H9 (cell line): ENCODE measurements at regions not wholly inside any gene's neighbourhood (a gene's known extent, or its start where the extent isn't known, plus 50 kb on each side); places are given as distances from the start of the nearest gene placed in this dataset.
A peak's percentile ranks its signal among the peaks of the same experiment; 100 is the strongest.

Experiments
- DNase-seq: peaks from one replicate; pipeline ENCODE4 v3.0.0-alpha.2; 2017
- H2AFZ ChIP-seq: one replicate; pipeline ENCODE4 v1.6.1; 2013; ENCODE audit warnings: mild to moderate bottlenecking, low read length, control low read depth, moderate library complexity
- H2AK5ac ChIP-seq: 2 replicates; pipeline ENCODE4 v1.6.1; 2013; ENCODE audit warnings: low read length, control low read depth, mixed read lengths; ENCODE audit not compliant: insufficient read length
- H2BK120ac ChIP-seq: one replicate; pipeline ENCODE4 v1.6.1; 2013; ENCODE audit warnings: low read depth, mild to moderate bottlenecking, low read length, control low read depth, inconsistent platforms; ENCODE audit not compliant: poor library complexity, severe bottlenecking
- H2BK12ac ChIP-seq: 2 replicates; pipeline ENCODE4 v1.6.1; 2013; ENCODE audit warnings: low read length, control low read depth, mixed read lengths, low read depth; ENCODE audit not compliant: insufficient read length
- H2BK15ac ChIP-seq: 2 replicates; pipeline ENCODE4 v1.6.1; 2013; ENCODE audit warnings: low read depth, low read length, control low read depth
- H2BK20ac ChIP-seq: one replicate; pipeline ENCODE4 v1.6.1; 2013; ENCODE audit warnings: low read depth, mild to moderate bottlenecking, low read length, control low read depth, inconsistent platforms; ENCODE audit not compliant: poor library complexity, severe bottlenecking
- H2BK5ac ChIP-seq: 2 replicates; pipeline ENCODE4 v1.6.1; 2013; ENCODE audit warnings: low read length, control low read depth, mixed read lengths; ENCODE audit not compliant: insufficient read length
- H3K14ac ChIP-seq: 2 replicates; pipeline ENCODE4 v1.6.1; 2013; ENCODE audit warnings: low read length, control low read depth; ENCODE audit not compliant: insufficient read depth
- H3K18ac ChIP-seq: 2 replicates; pipeline ENCODE4 v1.6.1; 2013; ENCODE audit warnings: low read depth, mild to moderate bottlenecking, mixed read lengths, low read length, control low read depth; ENCODE audit not compliant: insufficient read length
- H3K23ac ChIP-seq: 2 replicates; pipeline ENCODE4 v1.6.1; 2013; ENCODE audit warnings: low read length, control low read depth, mixed read lengths, low read depth; ENCODE audit not compliant: insufficient read length
- H3K23me2 ChIP-seq: 2 replicates; pipeline ENCODE4 v1.6.1; 2013; ENCODE audit warnings: low read depth, mild to moderate bottlenecking, mixed read lengths, low read length, control low read depth; ENCODE audit not compliant: insufficient read length, poor library complexity, severe bottlenecking
- H3K27ac ChIP-seq: 2 replicates; pipeline ENCODE4 v1.5.1; 2013; ENCODE audit warnings: low read length, control low read depth, mixed read lengths, low read depth; ENCODE audit not compliant: insufficient read length
- H3K27me3 ChIP-seq: 2 replicates; pipeline ENCODE4 v1.6.1; 2013; ENCODE audit warnings: low read length, control low read depth, inconsistent platforms; ENCODE audit not compliant: insufficient read depth
- H3K4ac ChIP-seq: 2 replicates; pipeline ENCODE4 v1.6.1; 2013; ENCODE audit warnings: low read depth, mild to moderate bottlenecking, control low read depth, inconsistent platforms, low read length, moderate library complexity
- H3K4me1 ChIP-seq: 2 replicates; pipeline ENCODE4 v1.6.1; 2013; ENCODE audit warnings: low read length, control low read depth, inconsistent platforms; ENCODE audit not compliant: insufficient read depth
- H3K4me2 ChIP-seq: 2 replicates; pipeline ENCODE4 v1.6.1; 2013; ENCODE audit warnings: low read length, control low read depth, mixed read lengths; ENCODE audit not compliant: insufficient read length, insufficient read depth
- H3K56ac ChIP-seq: 2 replicates; pipeline ENCODE4 v1.6.1; 2013; ENCODE audit warnings: low read depth, mild to moderate bottlenecking, mixed read lengths, low read length, control low read depth; ENCODE audit not compliant: insufficient read length
- H3K79me1 ChIP-seq: 2 replicates; pipeline ENCODE4 v1.6.1; 2013; ENCODE audit warnings: low read depth, mild to moderate bottlenecking, moderate library complexity, low read length, control low read depth, inconsistent platforms; ENCODE audit not compliant: insufficient read depth, poor library complexity, severe bottlenecking
- H3K79me2 ChIP-seq: 2 replicates; pipeline ENCODE4 v1.6.1; 2013; ENCODE audit warnings: low read length, control low read depth, inconsistent platforms; ENCODE audit not compliant: insufficient read depth
- H3K9ac ChIP-seq: 2 replicates; pipeline ENCODE4 v1.6.1; 2013; ENCODE audit warnings: low read length, control low read depth, mixed read lengths; ENCODE audit not compliant: insufficient read length; ENCODE audit errors: extremely low read depth
- H3K9me3 ChIP-seq: one replicate; pipeline ENCODE4 v1.6.1; 2013; ENCODE audit warnings: low read depth, low read length, inconsistent platforms; ENCODE audit not compliant: control insufficient read depth
- H3T11ph ChIP-seq: one replicate; pipeline ENCODE4 v1.6.1; 2013; ENCODE audit warnings: mild to moderate bottlenecking, low read length, control low read depth, inconsistent platforms
- H4K20me1 ChIP-seq: one replicate; pipeline ENCODE4 v1.6.1; 2013; ENCODE audit not compliant: control insufficient read depth, insufficient read length, insufficient read depth
- H4K5ac ChIP-seq: 2 replicates; pipeline ENCODE4 v1.6.1; 2013; ENCODE audit warnings: low read depth, mild to moderate bottlenecking, mixed read lengths, low read length, control low read depth; ENCODE audit not compliant: insufficient read length
- H4K8ac ChIP-seq: replicated peaks from 2 replicates; pipeline ENCODE4 v1.6.1; 2013; ENCODE audit warnings: low read length, control low read depth, mixed read lengths, low read depth; ENCODE audit not compliant: insufficient read length
- H4K91ac ChIP-seq: 2 replicates; pipeline ENCODE4 v1.6.1; 2013; ENCODE audit warnings: low read depth, mild to moderate bottlenecking, moderate library complexity, mixed read lengths, low read length, control low read depth; ENCODE audit not compliant: insufficient read length
- H3K27ac Mint-ChIP-seq, 3 experiments: 2 replicates in 2 of 3; 3 replicates in 1 of 3; pipeline ENCODE4 v1.8.0; 2020 to 2021; ENCODE audit warnings: mixed read lengths in 3 of 3, mild to moderate bottlenecking in 1 of 3, moderate library complexity in 1 of 3
- H3K27me3 Mint-ChIP-seq: 2 replicates; pipeline ENCODE4 v1.8.0; 2021; ENCODE audit warnings: low read depth, mild to moderate bottlenecking, moderate library complexity, mixed read lengths
- H3K36me3 Mint-ChIP-seq, 3 experiments: 2 replicates in 2 of 3; 3 replicates in 1 of 3; pipeline ENCODE4 v1.8.0; 2020 to 2021; ENCODE audit warnings: low read depth in 3 of 3, mixed read lengths in 3 of 3; ENCODE audit not compliant: insufficient read depth in 1 of 3
- H3K4me1 Mint-ChIP-seq, 2 experiments: 2 replicates each; pipeline ENCODE4 v1.8.0; 2020; ENCODE audit warnings: mixed read lengths in 2 of 2
- H3K4me3 Mint-ChIP-seq, 2 experiments: 2 replicates in 1 of 2; 3 replicates in 1 of 2; pipeline ENCODE4 v1.8.0; 2020 to 2021; ENCODE audit warnings: mild to moderate bottlenecking in 2 of 2, mixed read lengths in 2 of 2, moderate library complexity in 1 of 2
- H3K9me3 Mint-ChIP-seq, 2 experiments: 2 replicates in 1 of 2; 3 replicates in 1 of 2; pipeline ENCODE4 v1.8.0; 2020; ENCODE audit warnings: mild to moderate bottlenecking in 2 of 2, mixed read lengths in 2 of 2, moderate library complexity in 1 of 2
- CTCF ChIP-seq: fragments of 200-600 bp; sonication (generic); conservative IDR thresholded peaks from 3 replicates; pipeline ENCODE4 v1.8.0; 2021; ENCODE audit warnings: antibody characterized with exemption, mild to moderate bottlenecking
- WGBS: extraction: QIAGEN DNeasy Blood & Tissue Kit; methylation state at CpG from one replicate; pipeline ENCODE4 v1.1.7; 2013; ENCODE audit warnings: missing lambda C conversion rate, low lambda C conversion rate, mixed read lengths; ENCODE audit not compliant: insufficient read length; ENCODE audit errors: extremely low coverage; 5-methylcytosine and 5-hydroxymethylcytosine counted together

DNA sequence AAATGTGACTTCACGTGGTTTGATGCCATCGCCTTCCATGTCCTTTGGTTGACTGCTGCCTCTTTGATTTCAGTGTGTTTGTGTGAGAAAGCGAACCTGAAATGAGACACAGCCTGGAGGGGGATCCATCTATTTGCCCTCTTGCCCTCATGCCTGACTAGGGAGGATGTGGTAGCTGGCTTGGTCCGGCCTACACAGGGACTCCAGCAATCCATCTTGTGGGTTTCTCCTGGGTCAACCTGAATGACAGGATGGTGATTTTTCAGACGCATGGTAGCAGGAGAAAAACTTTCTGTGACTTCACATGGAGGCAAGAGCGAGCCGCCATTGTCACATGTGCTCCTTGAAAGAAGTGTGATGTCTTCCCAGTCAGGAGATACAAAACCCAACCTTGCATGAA lies 117.9 kb upstream of the DNAH14 start:
- Mint-ChIP-seq H3K4me1 (no peaks in the 10 kb centered on the region), H3K27me3 (peaks cover 3% of the 10 kb centered on the region; the same call in 1 of the 2 replicates), H3K36me3 (peaks cover 9 to 39% (median 17%) of the 10 kb centered on the region in 3 experiments), H3K4me3 (no peak overlapping the region), H3K27ac (0 out of 7 replicates have a peak overlapping the region, but pooled peaks of 1 of the 3 experiments have one; percentile 53), H3K9me3 (peaks cover 29 to 42% of the 10 kb centered on the region in 2 experiments)
- Histone ChIP-seq H2BK15ac (no peak overlapping the region), H3T11ph (no peak overlapping the region), H3K18ac (no peak overlapping the region), H3K23ac (no peak overlapping the region), H3K79me1 (no peaks in the 10 kb centered on the region), H4K20me1 (no peaks in the 10 kb centered on the region), H2BK12ac (no peak overlapping the region), H2BK20ac (no peak overlapping the region), H4K8ac (no peak overlapping the region), H2BK120ac (no peak overlapping the region), H3K9ac (no peak overlapping the region), H3K4me2 (no peak overlapping the region), H2BK5ac (no peak overlapping the region), H3K9me3 (no peaks in the 10 kb centered on the region), H3K4me1 (no peaks in the 10 kb centered on the region), H3K56ac (no peak overlapping the region), H3K27me3 (no peaks in the 10 kb centered on the region), H2AK5ac (no peak overlapping the region), H3K14ac (no peak overlapping the region), H2AFZ (no peak overlapping the region), H3K27ac (no peak overlapping the region), H4K91ac (no peak overlapping the region), H3K4ac (no peak overlapping the region), H3K79me2 (no peaks in the 10 kb centered on the region), H4K5ac (no peak overlapping the region), H3K23me2 (no peaks in the 10 kb centered on the region)
- WGBS, result no CpG with 5 or more reads among the region's 7 CpGs
- TF ChIP-seq CTCF, result no peak
- no peak for DNase-seq
